ENCODE measurements at regions not wholly inside any gene's neighbourhood (a gene's known extent, or its start where the extent isn't known, plus 50 kb on each side); places are given as distances from the start of the nearest gene placed in this dataset.

- Mint-ChIP-seq H3K27ac (no peak overlapping the region), H3K36me3 (no peaks in the 10 kb centered on the region), H3K9me3 (no peaks in the 10 kb centered on the region), H3K4me3 (no peak overlapping the region), H3K27me3 (peaks cover 1% of the 10 kb centered on the region), H3K4me1 (no peaks in the 10 kb centered on the region)
These were observed 197.1 kb downstream of the NDFIP2 start for GRCh38 chr13:79678100-79678499.

DNA sequence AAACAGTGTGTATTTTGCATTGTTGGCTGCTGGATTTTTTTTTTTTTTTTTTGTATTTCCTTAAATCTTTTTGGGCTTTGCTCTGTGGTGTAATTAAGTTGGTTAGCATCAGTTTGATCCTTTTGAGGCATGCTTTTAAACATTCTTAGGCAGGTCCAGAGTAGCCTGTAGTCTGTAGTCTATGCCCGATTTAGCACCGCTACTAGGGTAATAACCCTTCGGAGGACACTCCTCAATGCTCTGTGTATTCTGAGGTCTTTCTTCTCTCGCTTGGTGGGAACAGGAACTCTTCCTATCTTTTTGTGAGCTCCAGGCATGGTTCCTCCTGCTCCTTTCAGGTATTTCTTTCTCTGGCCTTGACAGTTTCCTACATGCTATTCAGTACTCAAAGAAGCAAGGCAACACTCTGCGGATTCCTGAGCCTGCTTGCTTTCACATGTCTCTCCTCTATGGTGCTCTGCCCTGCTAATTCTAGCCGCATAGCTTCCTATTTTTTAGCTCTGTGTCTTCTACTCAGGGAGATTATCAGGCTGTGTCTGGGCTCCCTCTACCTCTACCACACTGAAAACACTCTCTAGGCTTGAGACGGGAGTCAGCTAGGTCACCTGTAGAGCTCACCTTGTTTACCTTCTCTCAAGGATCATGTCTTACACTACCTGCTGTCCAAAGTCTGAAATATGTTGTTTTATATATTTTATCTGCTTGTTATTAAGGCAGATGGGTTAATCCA is 195.1 kb downstream of the NDFIP2 start:
- Mint-ChIP-seq H3K4me1 (no peaks in the 10 kb centered on the region), H3K27me3 (peaks cover 1% of the 10 kb centered on the region)

GRCh38 chr13:79674765-79675515 is 194.0 kb downstream of the NDFIP2 start:
- H3K36me3 Mint-ChIP-seq, result no peaks in the 10 kb centered on the region
- H3K27me3 Mint-ChIP-seq, result peaks cover 1% of the 10 kb centered on the region
- H3K4me3 Mint-ChIP-seq, result no peak overlapping the region

More for the DNA sequence above, 195.1 kb downstream of the NDFIP2 start:
- no peak overlapping the region for H3K27ac Mint-ChIP-seq
- H3K36me3 Mint-ChIP-seq, result no peaks in the 10 kb centered on the region
- H3K9me3 Mint-ChIP-seq, result no peaks in the 10 kb centered on the region
- H3K4me3 Mint-ChIP-seq, result no peak overlapping the region

GRCh38 chr13:79673993-79674377 is 193.0 kb downstream of the NDFIP2 start:
- H3K4me1 Mint-ChIP-seq, result no peaks in the 10 kb centered on the region
- H3K27ac Mint-ChIP-seq, result no peak overlapping the region
- H3K9me3 Mint-ChIP-seq, result no peaks in the 10 kb centered on the region

More at GRCh38 chr13:79674765-79675515, 194.0 kb downstream of the NDFIP2 start:
- Mint-ChIP-seq H3K9me3 (no peaks in the 10 kb centered on the region), H3K4me1 (no peaks in the 10 kb centered on the region), H3K27ac (no peak overlapping the region)

DNA sequence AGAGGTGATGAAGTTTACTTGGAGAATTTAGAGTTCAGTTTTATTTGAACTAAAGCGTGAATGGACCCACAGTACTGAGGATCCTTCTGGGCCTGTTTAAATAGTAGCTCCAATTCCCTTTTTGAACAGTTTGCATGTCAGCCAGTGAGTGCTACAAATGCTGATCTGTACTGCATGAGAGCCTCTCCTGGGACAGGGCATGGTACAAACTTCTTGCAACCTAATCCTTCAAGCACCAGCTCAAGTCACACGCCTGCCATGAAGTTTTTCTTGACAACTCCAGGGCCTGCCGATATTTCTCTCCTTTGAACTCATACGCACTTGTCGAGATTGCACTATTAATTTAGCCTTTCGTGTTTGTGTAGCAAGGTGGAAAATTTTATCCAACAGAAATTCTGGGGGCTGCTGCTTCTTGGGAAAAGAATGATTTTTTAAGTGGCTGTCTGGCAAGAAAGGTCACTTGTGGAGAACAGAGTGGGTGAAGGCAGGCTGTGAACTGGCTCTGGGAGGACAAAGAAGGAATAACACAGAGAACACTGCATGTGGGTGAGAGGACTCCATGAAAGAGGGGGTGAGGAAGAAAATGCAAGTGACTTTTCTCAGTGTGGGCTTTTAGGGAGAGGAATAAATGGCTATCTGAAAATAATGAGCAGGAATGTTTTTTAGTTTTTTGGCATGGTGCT is 192.5 kb downstream of the NDFIP2 start:
- no peaks in the 10 kb centered on the region for H3K27me3 Mint-ChIP-seq
- H3K4me3 Mint-ChIP-seq, result no peak overlapping the region
- no peaks in the 10 kb centered on the region for H3K4me1 Mint-ChIP-seq
- no peaks in the 10 kb centered on the region for H3K9me3 Mint-ChIP-seq
- no peak overlapping the region for H3K27ac Mint-ChIP-seq
- H3K36me3 Mint-ChIP-seq, result no peaks in the 10 kb centered on the region

More at GRCh38 chr13:79673993-79674377, 193.0 kb downstream of the NDFIP2 start:
- Mint-ChIP-seq H3K4me3 (no peak overlapping the region), H3K36me3 (no peaks in the 10 kb centered on the region), H3K27me3 (no peaks in the 10 kb centered on the region)

DNA sequence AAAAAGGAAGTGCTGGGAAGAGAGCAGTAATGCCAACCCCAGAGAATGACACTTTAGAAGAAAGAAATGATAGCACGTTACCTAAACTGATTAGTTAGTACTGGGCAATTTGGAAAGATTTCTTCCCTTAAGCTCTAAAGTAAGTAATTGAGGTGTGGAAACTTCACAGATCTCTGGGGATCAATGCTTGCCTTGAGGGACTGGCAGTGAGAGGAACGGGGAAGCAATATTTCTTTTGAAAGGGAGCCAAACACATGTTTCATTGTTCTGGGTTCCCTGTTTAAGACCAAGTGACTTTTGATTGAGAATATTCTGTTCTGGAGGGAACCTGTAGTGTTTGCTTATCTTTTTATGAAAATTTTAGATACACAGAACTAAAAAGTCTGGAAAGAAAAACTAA is 190.5 kb downstream of the NDFIP2 start:
- no peaks in the 10 kb centered on the region for H3K27me3 Mint-ChIP-seq
- H3K36me3 Mint-ChIP-seq, result no peaks in the 10 kb centered on the region
- H3K9me3 Mint-ChIP-seq, result no peaks in the 10 kb centered on the region
- H3K4me3 Mint-ChIP-seq, result no peak overlapping the region
- H3K4me1 Mint-ChIP-seq, result no peaks in the 10 kb centered on the region
- no peak overlapping the region for H3K27ac Mint-ChIP-seq

- no peak overlapping the region for H3K4me3 Mint-ChIP-seq
These were observed 187.3 kb downstream of the NDFIP2 start for GRCh38 chr13:79668201-79668752.

DNA sequence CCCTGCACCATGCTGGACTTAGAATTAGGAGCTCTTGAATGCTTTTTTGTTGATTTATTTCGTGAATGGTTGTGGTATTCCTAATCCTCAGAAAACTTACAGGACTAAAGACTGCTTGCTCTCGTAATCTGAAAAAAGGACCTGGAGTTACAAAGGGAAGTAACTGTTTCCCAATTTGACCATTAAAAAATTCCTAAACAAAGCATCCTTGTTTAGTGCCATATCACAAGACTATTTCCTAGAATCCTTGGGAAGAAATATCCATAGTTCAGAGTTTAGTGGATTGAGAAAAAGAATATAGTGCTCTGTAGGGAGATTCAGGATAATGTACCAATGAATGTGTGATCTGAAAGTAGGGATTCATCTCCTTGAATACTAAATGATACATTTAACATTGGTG is 186.8 kb downstream of the NDFIP2 start:
- Mint-ChIP-seq H3K27me3 (no peaks in the 10 kb centered on the region), H3K4me1 (no peaks in the 10 kb centered on the region), H3K27ac (no peak overlapping the region), H3K4me3 (no peak overlapping the region), H3K9me3 (peaks cover 0 to 3% (median 0%) of the 10 kb centered on the region in 3 donors), H3K36me3 (no peaks in the 10 kb centered on the region)

More at GRCh38 chr13:79668201-79668752, 187.3 kb downstream of the NDFIP2 start:
- H3K27ac Mint-ChIP-seq, result no peak overlapping the region
- H3K4me1 Mint-ChIP-seq, result no peaks in the 10 kb centered on the region
- no peaks in the 10 kb centered on the region for H3K27me3 Mint-ChIP-seq
- H3K9me3 Mint-ChIP-seq, result peaks cover 0 to 3% (median 0%) of the 10 kb centered on the region in 3 donors
- H3K36me3 Mint-ChIP-seq, result no peaks in the 10 kb centered on the region

DNA sequence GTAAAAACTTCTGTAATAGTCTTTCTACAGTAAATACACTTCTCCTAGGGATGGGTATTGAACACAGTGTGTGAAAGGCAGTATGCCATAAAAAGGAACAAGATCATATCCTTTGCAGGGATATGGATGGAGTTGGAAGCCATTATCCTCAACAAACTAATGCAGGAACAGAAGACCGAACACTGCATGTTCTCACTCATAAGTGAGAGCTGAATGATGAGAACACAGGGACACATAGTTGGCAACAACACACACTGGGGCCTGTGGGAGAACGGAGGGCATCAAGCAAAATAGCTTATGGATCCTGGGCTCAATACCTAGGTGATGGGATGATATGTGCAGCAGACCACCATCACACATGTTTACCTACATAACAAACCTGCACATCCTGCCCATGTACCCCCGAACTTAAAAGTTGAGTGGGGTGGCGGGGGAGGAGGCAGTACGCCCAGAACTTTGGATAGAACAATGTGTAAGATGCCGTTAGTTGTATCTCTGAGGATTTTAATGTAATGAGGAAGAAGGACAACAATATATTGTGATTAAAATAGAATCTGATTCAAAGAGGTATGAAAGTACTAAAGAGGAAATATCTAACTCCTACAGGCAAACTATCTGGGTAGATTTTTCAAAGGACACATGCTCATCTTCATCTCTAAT is 183.2 kb downstream of the NDFIP2 start:
- Mint-ChIP-seq H3K4me1 (no peaks in the 10 kb centered on the region), H3K9me3 (peaks cover 0 to 3% (median 0%) of the 10 kb centered on the region in 3 donors), H3K36me3 (no peaks in the 10 kb centered on the region), H3K27ac (no peak overlapping the region), H3K27me3 (no peaks in the 10 kb centered on the region), H3K4me3 (no peak overlapping the region)

DNA sequence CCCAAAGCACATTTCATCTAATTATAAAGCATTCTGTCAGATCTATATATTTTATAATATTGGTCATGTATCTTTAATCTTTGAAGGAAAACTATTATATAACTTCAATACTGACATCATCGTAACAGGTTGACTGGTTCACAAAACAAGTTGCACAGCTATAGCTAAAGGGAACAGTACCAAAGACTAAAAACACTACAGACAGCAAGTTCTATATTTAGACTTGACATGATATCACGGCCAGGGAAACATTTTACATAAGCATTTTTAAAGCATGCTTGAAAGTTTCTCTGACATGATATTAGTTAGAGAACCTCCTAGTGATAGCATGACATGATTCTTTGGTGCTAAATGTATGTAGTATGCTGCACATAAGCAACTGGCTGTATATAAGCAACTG is 182.5 kb downstream of the NDFIP2 start:
- H3K9me3 Mint-ChIP-seq, result peaks cover 0 to 3% (median 0%) of the 10 kb centered on the region in 3 donors
- H3K4me3 Mint-ChIP-seq, result no peak overlapping the region
- no peak overlapping the region for H3K27ac Mint-ChIP-seq
- no peaks in the 10 kb centered on the region for H3K4me1 Mint-ChIP-seq
- no peaks in the 10 kb centered on the region for H3K27me3 Mint-ChIP-seq
- H3K36me3 Mint-ChIP-seq, result no peaks in the 10 kb centered on the region

GRCh38 chr13:79662882-79663281 is 181.9 kb downstream of the NDFIP2 start:
- Mint-ChIP-seq H3K27ac (no peak overlapping the region), H3K4me1 (no peaks in the 10 kb centered on the region), H3K4me3 (no peak overlapping the region), H3K27me3 (no peaks in the 10 kb centered on the region), H3K9me3 (peaks cover 0 to 3% (median 0%) of the 10 kb centered on the region in 3 donors), H3K36me3 (no peaks in the 10 kb centered on the region)

GRCh38 chr13:79660361-79660760 is 179.4 kb downstream of the NDFIP2 start:
- Mint-ChIP-seq H3K36me3 (no peaks in the 10 kb centered on the region), H3K4me1 (no peaks in the 10 kb centered on the region), H3K9me3 (peaks cover 0 to 3% (median 0%) of the 10 kb centered on the region in 3 donors), H3K27ac (no peak overlapping the region), H3K27me3 (peaks cover 2% of the 10 kb centered on the region), H3K4me3 (no peak overlapping the region)

- no peaks in the 10 kb centered on the region for H3K9me3 Mint-ChIP-seq
- H3K27ac Mint-ChIP-seq, result no peak overlapping the region
- H3K36me3 Mint-ChIP-seq, result no peaks in the 10 kb centered on the region
- no peaks in the 10 kb centered on the region for H3K4me1 Mint-ChIP-seq
- H3K4me3 Mint-ChIP-seq, result no peak overlapping the region
- H3K27me3 Mint-ChIP-seq, result peaks cover 2% of the 10 kb centered on the region
These were observed 178.2 kb downstream of the NDFIP2 start for GRCh38 chr13:79659121-79659521.

- no peaks in the 10 kb centered on the region for H3K36me3 Mint-ChIP-seq
- no peaks in the 10 kb centered on the region for H3K4me1 Mint-ChIP-seq
- H3K27me3 Mint-ChIP-seq, result peaks cover 3% of the 10 kb centered on the region
- H3K27ac Mint-ChIP-seq, result no peak overlapping the region
- H3K9me3 Mint-ChIP-seq, result no peaks in the 10 kb centered on the region
- H3K4me3 Mint-ChIP-seq, result no peak overlapping the region
These were observed 177.5 kb downstream of the NDFIP2 start for GRCh38 chr13:79658333-79658975.

All from IgD-negative memory B cell (primary cell).